ENCODE measurements at regions not wholly inside any gene's neighbourhood (a gene's known extent, or its start where the extent isn't known, plus 50 kb on each side); places are given as distances from the start of the nearest gene placed in this dataset.

DNA sequence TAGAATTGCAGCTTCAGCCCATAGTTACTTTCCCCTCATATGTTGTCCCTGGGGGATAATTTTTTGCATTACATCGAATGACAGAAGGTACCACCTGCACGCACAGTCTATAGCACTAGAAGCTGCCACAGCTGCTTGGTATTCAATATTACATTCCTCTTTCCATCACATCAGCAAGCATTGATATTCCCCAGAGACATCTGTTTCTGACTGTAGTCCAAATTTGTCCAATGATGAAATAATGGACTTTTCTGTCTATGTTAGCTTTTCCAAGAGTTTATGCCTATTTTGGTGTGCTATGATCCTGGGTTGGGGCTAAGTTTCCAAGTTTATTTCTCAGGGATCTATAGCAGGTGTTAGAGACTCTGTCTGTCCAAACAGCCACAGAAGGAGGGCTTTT, 335.4 kb downstream of the LRIG3 start:
- no peaks in the 10 kb centered on the region for H3K36me3 ChIP-seq
- peaks cover 16% of the 10 kb centered on the region for H3K27me3 ChIP-seq
- H3K27ac ChIP-seq, result no peak overlapping the region
- TF ChIP-seq, protein P1, sequence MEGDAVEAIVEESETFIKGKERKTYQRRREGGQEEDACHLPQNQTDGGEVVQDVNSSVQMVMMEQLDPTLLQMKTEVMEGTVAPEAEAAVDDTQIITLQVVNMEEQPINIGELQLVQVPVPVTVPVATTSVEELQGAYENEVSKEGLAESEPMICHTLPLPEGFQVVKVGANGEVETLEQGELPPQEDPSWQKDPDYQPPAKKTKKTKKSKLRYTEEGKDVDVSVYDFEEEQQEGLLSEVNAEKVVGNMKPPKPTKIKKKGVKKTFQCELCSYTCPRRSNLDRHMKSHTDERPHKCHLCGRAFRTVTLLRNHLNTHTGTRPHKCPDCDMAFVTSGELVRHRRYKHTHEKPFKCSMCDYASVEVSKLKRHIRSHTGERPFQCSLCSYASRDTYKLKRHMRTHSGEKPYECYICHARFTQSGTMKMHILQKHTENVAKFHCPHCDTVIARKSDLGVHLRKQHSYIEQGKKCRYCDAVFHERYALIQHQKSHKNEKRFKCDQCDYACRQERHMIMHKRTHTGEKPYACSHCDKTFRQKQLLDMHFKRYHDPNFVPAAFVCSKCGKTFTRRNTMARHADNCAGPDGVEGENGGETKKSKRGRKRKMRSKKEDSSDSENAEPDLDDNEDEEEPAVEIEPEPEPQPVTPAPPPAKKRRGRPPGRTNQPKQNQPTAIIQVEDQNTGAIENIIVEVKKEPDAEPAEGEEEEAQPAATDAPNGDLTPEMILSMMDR (IDR thresholded peaks at IDR 0.05; ENCODE audit: low read depth, low read length), result no peak
- peak in 1 of 2 donors; percentile 41 for DNase-seq (ENCODE audit: low read depth in 1 of 2, low spot score in 1 of 2)
- H3K4me1 ChIP-seq (ENCODE audit: low read depth), result no peaks in the 10 kb centered on the region
- no peaks in the 10 kb centered on the region for H3K9me3 ChIP-seq (ENCODE audit: low read depth)
- H3K4me3 ChIP-seq, result no peak overlapping the region

DNA sequence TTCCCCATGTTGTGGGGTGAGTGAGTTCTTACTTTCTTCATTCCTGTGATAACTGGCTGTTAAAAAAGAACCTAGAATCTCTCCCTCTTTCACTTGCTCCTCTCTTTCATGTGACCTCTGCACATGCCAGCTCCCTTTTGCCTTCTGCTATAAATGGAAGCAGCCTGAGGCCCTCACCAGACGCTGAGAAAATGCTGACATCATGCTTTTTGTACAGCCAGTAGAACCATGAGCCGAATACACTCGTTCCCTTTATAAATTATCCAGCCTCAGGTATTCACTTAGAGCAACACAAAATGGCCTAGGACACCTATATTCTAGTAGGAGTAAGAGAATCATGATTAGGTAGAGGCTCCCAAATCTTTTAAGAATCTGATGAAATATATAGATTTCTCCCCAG, 333.5 kb downstream of the LRIG3 start:
- H3K36me3 ChIP-seq, result no peaks in the 10 kb centered on the region
- H3K4me3 ChIP-seq, result no peak overlapping the region
- H3K27ac ChIP-seq, result no peak overlapping the region
- H3K9me3 ChIP-seq (ENCODE audit: low read depth), result no peaks in the 10 kb centered on the region
- no peak for DNase-seq (ENCODE audit: low read depth in 1 of 2, low spot score in 1 of 2)
- peaks cover 13% of the 10 kb centered on the region for H3K4me1 ChIP-seq (ENCODE audit: low read depth)
- peaks cover 16% of the 10 kb centered on the region for H3K27me3 ChIP-seq
- TF ChIP-seq, protein P1 (IDR thresholded peaks at IDR 0.05; ENCODE audit: low read depth, low read length), result no peak

DNA sequence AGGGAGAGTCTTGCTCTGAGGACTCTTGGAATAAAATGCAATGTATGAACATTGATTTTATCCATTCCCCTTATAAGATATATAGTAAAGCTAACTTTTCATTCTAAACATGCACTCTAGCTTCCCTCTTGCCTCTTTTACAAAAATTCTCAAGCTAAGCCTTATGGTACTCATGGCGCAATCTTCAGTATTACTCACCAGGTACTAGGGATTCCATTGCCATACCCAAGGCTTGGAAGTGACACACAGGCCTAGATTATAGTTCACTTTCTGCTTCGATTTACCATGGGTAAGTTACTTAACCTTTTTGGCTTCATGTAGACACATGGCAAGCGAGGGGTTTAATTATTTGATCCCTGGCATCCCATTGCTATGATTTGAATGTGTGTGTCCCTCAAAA, 331.5 kb downstream of the LRIG3 start:
- Histone ChIP-seq H3K27ac (no peak overlapping the region), H3K4me1 (ENCODE audit: low read depth) (peaks cover 15% of the 10 kb centered on the region), H3K4me3 (no peak overlapping the region), H3K9me3 (ENCODE audit: low read depth) (no peaks in the 10 kb centered on the region), H3K36me3 (no peaks in the 10 kb centered on the region), H3K27me3 (peaks cover 28% of the 10 kb centered on the region)
- peak in 1 of 2 donors; percentile 45 for DNase-seq (ENCODE audit: low read depth in 1 of 2, low spot score in 1 of 2)
- TF ChIP-seq, protein P1 (IDR thresholded peaks at IDR 0.05; ENCODE audit: low read depth, low read length), result no peak

DNA sequence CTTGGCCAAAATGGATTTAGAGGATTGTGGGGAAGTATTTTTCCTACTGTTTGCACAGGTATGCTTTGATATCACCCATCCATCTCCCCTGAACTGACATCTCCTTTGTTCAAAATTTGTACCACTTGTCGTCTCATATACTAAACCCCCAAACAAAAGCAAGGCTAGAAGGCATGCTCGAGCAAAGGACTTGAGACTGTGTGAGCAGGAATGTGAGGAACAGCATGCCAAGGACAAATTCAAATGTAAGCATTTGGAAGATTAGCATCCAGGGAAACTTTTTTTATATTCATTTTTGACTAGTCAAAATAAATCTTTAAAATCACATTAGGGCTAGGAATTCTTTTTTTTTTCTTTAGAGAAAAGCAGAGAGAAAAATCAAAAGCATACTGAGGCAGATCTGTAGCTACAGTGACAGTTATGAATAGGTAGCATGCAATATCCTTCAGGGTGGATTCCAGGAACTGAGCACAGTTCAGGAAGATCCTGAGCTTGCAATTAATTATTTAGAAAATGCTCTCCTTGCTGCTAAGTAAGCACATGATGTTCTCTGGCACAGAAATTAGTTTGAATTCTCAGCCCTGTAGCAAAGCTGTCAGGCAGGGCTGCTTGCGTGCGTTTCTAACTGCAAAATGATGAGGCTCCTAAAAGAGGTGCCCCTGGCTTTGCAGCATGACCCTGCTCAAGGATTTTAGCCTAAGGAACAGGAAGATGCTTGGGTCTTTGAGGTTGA, 327.7 kb downstream of the LRIG3 start:
- TF ChIP-seq, protein P1 (IDR thresholded peaks at IDR 0.05; ENCODE audit: low read depth, low read length), result no peak
- Histone ChIP-seq H3K27ac (no peak overlapping the region), H3K4me1 (ENCODE audit: low read depth) (peaks cover 15% of the 10 kb centered on the region), H3K9me3 (ENCODE audit: low read depth) (no peaks in the 10 kb centered on the region), H3K27me3 (peaks cover 36% of the 10 kb centered on the region), H3K4me3 (no peak overlapping the region), H3K36me3 (no peaks in the 10 kb centered on the region)
- DNase-seq (ENCODE audit: low read depth in 1 of 2, low spot score in 1 of 2), result no peak

DNA sequence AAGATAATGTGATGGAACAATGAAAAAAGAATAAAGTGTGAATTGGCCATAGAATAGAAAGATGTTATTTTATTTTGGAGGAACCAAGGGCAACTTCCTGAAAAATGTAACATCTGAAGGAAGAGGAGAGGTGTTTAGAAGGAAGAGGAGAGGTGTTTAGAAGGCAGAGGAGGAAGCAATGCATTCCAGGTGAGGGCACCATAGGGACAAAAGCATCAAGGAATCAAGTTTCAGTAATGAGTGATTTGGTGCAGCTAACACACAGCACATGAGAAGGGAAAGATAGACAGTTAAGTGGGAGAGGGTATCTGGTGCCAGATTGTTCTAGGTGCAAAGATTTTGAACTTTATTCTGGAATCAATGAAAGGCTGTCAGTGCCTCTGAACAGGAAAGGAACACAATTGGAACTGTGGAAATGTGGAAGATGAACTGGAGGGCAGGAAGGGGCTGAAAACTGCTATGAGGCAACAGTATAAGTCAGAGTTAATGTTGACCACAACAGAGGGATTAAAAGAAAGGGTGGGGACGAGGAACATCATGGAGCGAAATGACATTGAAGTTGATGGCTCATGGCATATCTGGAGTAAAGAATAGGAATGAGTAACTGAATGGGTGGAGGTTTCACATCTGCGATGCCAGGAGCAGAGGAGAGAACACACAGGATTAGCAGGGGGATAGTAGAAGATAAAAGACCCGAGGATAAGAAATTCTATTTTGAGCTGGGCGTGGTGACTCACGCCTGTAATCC, 326.6 kb downstream of the LRIG3 start:
- peaks cover 15% of the 10 kb centered on the region for H3K4me1 ChIP-seq (ENCODE audit: low read depth)
- peaks cover 36% of the 10 kb centered on the region for H3K27me3 ChIP-seq
- H3K27ac ChIP-seq, result no peak overlapping the region
- H3K4me3 ChIP-seq, result no peak overlapping the region
- no peaks in the 10 kb centered on the region for H3K9me3 ChIP-seq (ENCODE audit: low read depth)
- TF ChIP-seq, protein P1 (IDR thresholded peaks at IDR 0.05; ENCODE audit: low read depth, low read length), result no peak
- no peak for DNase-seq (ENCODE audit: low read depth in 1 of 2, low spot score in 1 of 2)
- H3K36me3 ChIP-seq, result no peaks in the 10 kb centered on the region

All from cardiac muscle cell (in vitro differentiated cells and primary cell).